Gastrocnemius medialis (tissue), 4 donors: ENCODE measurements at regions not wholly inside any gene's neighbourhood (a gene's known extent, or its start where the extent isn't known, plus 50 kb on each side); places are given as distances from the start of the nearest gene placed in this dataset.

Experiments
- POLR2A ChIP-seq, 2 donors: fragments of 450-650 bp; IDR thresholded peaks; one replicate each; pipeline ENCODE4 v1.6.1; 2017; ENCODE audit warnings: antibody characterized with exemption in 2 of 2, mild to moderate bottlenecking in 2 of 2, moderate library complexity in 2 of 2
- TF ChIP-seq, protein P1 (sequence below), 5 experiments: fragments of 450-650 bp in 3 of 5; fragments of 200-600 bp in 2 of 5; sonication (generic) in 2 of 5; IDR thresholded peaks in 4 of 5; conservative IDR thresholded peaks in 1 of 5; 1 replicate in 4 of 5; 2 replicates in 1 of 5; pipeline ENCODE4 v1.5.1; 2016 to 2019; ENCODE audit warnings: antibody characterized with exemption in 5 of 5, mild to moderate bottlenecking in 3 of 5, moderate library complexity in 3 of 5

DNA sequence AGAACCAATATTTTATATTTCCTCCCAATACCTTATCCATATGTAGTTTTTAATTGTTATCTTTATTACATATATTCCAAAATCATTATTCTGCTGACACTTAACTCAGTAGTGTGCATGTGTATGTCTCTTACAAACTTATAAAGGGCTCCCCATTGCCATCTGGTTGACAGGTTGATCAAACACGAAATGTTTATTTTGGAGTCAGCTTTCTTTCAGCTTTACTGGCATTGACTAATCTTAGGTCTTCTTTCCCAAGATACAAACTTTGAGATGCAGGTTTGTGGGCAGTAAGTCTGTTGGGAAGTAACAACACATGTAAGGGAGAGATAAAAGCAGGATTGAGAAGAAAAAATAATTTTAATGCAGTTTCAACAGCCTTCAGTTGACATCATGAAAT is 716.0 kb upstream of the CHD1 start:
- no peak for TF ChIP-seq POLR2A (IDR thresholded peaks at IDR 0.05)
- TF ChIP-seq, protein P1, sequence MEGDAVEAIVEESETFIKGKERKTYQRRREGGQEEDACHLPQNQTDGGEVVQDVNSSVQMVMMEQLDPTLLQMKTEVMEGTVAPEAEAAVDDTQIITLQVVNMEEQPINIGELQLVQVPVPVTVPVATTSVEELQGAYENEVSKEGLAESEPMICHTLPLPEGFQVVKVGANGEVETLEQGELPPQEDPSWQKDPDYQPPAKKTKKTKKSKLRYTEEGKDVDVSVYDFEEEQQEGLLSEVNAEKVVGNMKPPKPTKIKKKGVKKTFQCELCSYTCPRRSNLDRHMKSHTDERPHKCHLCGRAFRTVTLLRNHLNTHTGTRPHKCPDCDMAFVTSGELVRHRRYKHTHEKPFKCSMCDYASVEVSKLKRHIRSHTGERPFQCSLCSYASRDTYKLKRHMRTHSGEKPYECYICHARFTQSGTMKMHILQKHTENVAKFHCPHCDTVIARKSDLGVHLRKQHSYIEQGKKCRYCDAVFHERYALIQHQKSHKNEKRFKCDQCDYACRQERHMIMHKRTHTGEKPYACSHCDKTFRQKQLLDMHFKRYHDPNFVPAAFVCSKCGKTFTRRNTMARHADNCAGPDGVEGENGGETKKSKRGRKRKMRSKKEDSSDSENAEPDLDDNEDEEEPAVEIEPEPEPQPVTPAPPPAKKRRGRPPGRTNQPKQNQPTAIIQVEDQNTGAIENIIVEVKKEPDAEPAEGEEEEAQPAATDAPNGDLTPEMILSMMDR (IDR thresholded peaks at IDR 0.05 in 4 of 5, conservative IDR thresholded peaks at IDR 0.05 in 1 of 5) = no peak
